ENCODE measurements at regions not wholly inside any gene's neighbourhood (a gene's known extent, or its start where the extent isn't known, plus 50 kb on each side); places are given as distances from the start of the nearest gene placed in this dataset.

DNA sequence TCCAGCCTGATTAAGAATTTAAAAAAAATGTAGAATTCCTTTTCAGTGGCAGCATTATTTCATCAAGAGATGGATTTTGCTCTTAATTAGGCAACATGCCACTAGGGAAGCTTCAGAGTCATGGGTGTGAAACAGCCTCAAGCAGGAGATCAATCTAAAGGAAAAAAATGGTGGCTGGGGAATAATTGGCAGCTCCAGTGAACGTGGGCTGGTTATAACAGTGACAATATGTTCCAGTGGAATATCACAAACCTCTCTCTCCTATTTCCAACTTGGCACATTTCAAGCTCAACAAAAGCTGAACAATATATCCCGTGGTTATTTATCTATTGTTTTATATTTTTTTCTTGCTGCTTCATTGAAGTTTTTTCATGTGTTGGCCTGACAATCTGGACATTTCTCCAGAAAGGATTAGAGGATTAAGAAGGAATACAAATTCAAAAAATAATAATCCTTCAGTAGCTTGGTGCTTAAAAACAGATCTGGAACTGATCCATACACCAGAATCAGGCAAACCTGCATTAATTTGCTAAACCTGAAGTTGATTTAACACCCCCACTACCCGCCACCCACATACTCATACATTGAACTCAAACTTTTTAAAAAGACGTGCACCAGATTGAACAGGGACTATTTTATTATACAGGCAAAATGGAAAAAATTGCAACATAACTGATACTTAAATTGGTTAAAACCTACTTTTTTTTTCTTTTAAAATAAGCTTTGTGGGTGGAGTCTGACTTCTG lies 255.9 kb upstream of the SPRED2 start:
- Histone ChIP-seq H3K27me3 (peaks cover 4% of the 10 kb centered on the region), H3K4me3 (ENCODE audit: low read depth in 1 of 2, low read length in 1 of 2) (no peak overlapping the region), H3K4me1 (ENCODE audit: control insufficient read depth in 1 of 2, insufficient read depth in 1 of 2, low read depth in 1 of 2, low read length in 1 of 2) (no peaks in the 10 kb centered on the region), H3K27ac (no peak overlapping the region), H3K36me3 (no peaks in the 10 kb centered on the region), H3K9me3 (no peaks in the 10 kb centered on the region)
- TF ChIP-seq, protein P1, sequence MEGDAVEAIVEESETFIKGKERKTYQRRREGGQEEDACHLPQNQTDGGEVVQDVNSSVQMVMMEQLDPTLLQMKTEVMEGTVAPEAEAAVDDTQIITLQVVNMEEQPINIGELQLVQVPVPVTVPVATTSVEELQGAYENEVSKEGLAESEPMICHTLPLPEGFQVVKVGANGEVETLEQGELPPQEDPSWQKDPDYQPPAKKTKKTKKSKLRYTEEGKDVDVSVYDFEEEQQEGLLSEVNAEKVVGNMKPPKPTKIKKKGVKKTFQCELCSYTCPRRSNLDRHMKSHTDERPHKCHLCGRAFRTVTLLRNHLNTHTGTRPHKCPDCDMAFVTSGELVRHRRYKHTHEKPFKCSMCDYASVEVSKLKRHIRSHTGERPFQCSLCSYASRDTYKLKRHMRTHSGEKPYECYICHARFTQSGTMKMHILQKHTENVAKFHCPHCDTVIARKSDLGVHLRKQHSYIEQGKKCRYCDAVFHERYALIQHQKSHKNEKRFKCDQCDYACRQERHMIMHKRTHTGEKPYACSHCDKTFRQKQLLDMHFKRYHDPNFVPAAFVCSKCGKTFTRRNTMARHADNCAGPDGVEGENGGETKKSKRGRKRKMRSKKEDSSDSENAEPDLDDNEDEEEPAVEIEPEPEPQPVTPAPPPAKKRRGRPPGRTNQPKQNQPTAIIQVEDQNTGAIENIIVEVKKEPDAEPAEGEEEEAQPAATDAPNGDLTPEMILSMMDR (IDR thresholded peaks at IDR 0.05): no peak

DNA sequence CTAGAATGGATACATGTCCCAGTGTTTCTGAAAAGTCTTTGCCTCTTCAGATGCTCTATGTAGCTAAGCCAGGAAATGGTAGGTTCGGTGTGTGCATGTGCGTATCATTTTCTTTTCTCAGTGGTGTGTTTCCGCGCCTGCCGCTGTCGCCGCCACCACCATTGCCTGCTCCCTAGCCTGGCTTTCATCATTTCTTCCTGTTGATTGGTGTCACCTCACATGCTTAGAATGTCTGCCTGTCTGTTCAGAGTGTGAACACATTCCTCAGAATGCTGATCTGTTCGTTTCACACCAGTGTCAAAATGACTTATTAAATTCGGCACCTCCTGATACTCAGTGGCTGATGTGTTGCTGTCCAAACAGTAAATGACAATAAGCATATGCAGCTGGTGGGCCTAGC lies 255.2 kb upstream of the SPRED2 start:
- TF ChIP-seq, protein P1 (IDR thresholded peaks at IDR 0.05): no peak
- no peak overlapping the region for H3K4me3 ChIP-seq (ENCODE audit: low read depth in 1 of 2, low read length in 1 of 2)
- H3K4me1 ChIP-seq (ENCODE audit: control insufficient read depth in 1 of 2, insufficient read depth in 1 of 2, low read depth in 1 of 2, low read length in 1 of 2): no peaks in the 10 kb centered on the region
- no peaks in the 10 kb centered on the region for H3K36me3 ChIP-seq
- no peaks in the 10 kb centered on the region for H3K9me3 ChIP-seq
- H3K27me3 ChIP-seq: peaks cover 4% of the 10 kb centered on the region
- no peak overlapping the region for H3K27ac ChIP-seq

DNA sequence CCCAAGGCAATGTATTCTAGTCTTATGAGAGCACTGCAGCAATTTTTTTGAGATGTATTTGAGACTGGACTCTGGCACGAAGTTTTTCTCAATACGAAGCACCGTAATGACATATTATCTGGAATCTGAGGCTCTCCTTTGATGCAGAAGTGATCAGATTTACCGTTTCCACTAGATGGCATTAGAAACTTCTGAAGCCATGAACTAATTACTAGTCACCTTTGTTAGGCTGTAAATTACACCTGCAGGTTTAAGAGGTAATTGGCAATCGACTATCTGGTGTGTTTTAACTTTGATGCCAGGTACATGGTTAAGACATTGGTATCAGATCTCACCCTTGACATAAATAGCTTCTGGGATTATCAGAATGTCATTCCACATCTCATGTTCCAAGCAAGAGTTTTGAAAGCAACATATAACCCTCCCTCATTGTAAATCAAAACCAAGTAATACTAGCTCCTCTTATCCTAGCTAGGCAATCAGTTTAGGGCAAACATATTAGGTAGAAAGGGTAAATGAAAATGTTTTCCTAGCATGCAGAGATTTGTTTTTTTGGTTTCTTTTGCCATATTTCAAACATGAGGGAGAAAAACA lies 254.6 kb upstream of the SPRED2 start:
- TF ChIP-seq, protein P1 (IDR thresholded peaks at IDR 0.05): no peak

DNA sequence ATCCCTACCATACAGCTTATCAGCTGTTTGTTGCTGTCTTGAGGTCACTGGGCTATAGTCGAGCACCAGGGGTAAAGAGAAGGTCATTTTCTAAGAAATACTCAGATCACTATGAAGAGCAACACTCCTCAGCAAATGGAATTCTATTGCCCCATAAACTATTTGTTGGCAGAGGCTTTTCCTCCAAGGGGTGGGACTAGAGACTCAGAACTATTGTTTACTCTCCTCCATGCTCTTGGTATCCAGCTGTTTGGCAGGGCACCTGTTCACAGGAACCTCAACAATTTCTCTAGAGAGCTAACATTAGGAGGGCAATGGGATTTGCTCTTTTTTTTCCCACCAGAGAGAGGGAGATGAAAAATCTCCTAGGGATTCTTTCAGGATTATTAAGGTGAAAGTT lies 249.1 kb upstream of the SPRED2 start:
- Histone ChIP-seq H3K27me3 (no peaks in the 10 kb centered on the region), H3K4me1 (ENCODE audit: control insufficient read depth in 1 of 2, insufficient read depth in 1 of 2, low read depth in 1 of 2, low read length in 1 of 2) (no peaks in the 10 kb centered on the region), H3K36me3 (no peaks in the 10 kb centered on the region), H3K9me3 (no peaks in the 10 kb centered on the region), H3K4me3 (ENCODE audit: low read depth in 1 of 2, low read length in 1 of 2) (no peak overlapping the region), H3K27ac (no peak overlapping the region)
- TF ChIP-seq, protein P1 (IDR thresholded peaks at IDR 0.05): no peak

More for the DNA sequence above, 254.6 kb upstream of the SPRED2 start:
- Histone ChIP-seq H3K36me3 (no peaks in the 10 kb centered on the region), H3K9me3 (no peaks in the 10 kb centered on the region), H3K27me3 (peaks cover 4% of the 10 kb centered on the region), H3K4me3 (ENCODE audit: low read depth in 1 of 2, low read length in 1 of 2) (no peak overlapping the region), H3K27ac (no peak overlapping the region), H3K4me1 (ENCODE audit: control insufficient read depth in 1 of 2, insufficient read depth in 1 of 2, low read depth in 1 of 2, low read length in 1 of 2) (no peaks in the 10 kb centered on the region)

DNA sequence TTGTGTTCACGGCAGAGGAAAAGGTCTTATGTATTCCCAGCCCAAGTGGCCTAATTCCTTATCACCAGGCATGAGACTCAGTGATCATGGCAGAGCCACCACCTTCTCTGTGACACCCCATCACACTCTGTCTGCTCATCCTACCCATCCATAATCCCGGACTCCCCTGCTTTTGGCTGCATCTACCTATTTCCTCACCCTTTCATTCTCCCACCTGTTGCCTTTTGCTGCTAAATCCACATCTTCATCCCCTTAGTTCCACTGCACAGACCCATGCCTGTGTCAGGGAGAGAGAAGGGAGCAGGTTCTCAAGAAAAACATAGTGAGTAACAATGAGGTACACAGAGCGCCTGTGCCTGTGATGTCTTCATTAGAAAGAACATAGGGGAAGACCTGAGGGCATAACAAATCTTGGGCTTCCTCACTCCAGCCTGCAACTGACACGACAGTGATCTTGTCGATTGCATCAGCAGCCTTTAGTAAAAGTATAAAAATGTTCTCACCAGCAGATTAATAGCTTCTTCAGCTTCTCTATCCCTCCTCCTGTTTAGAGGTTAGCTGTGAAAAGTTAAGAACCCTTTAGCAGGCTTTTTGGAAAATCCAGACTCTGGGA lies 246.5 kb upstream of the SPRED2 start:
- Histone ChIP-seq H3K4me1 (ENCODE audit: control insufficient read depth in 1 of 2, insufficient read depth in 1 of 2, low read depth in 1 of 2, low read length in 1 of 2) (no peaks in the 10 kb centered on the region), H3K9me3 (no peaks in the 10 kb centered on the region), H3K27me3 (no peaks in the 10 kb centered on the region), H3K27ac (no peak overlapping the region), H3K4me3 (ENCODE audit: low read depth in 1 of 2, low read length in 1 of 2) (no peak overlapping the region), H3K36me3 (no peaks in the 10 kb centered on the region)
- TF ChIP-seq, protein P1 (IDR thresholded peaks at IDR 0.05): no peak
